ENCODE measurements at regions not wholly inside any gene's neighbourhood (a gene's known extent, or its start where the extent isn't known, plus 50 kb on each side); places are given as distances from the start of the nearest gene placed in this dataset.

GRCh38 chr5:67287510-67288268, 91.1 kb upstream of the CD180 start:
- Histone ChIP-seq H3K9me3 (ENCODE audit: control insufficient read depth, low read length) (no peaks in the 10 kb centered on the region), H3K27me3 (replicated peaks; ENCODE audit: control insufficient read depth, insufficient read depth, low read length, poor library complexity, severe bottlenecking) (no peaks in the 10 kb centered on the region), H3K27ac (ENCODE audit: insufficient read depth, low read length, poor library complexity, severe bottlenecking) (no peak overlapping the region), H3K4me3 (ENCODE audit: insufficient read depth, low read depth, low read length, poor library complexity, severe bottlenecking) (no peak overlapping the region), H3K36me3 (ENCODE audit: control insufficient read depth, insufficient read depth, low read length) (no peaks in the 10 kb centered on the region), H3K4me1 (ENCODE audit: control insufficient read depth, insufficient read depth, low read length, poor library complexity, severe bottlenecking) (no peaks in the 10 kb centered on the region)
- DNase-seq = no peak

GRCh38 chr5:67286006-67286405, 89.4 kb upstream of the CD180 start:
- DNase-seq = no peak
- Histone ChIP-seq H3K27me3 (replicated peaks; ENCODE audit: control insufficient read depth, insufficient read depth, low read length, poor library complexity, severe bottlenecking) (no peaks in the 10 kb centered on the region), H3K36me3 (ENCODE audit: control insufficient read depth, insufficient read depth, low read length) (no peaks in the 10 kb centered on the region), H3K4me3 (ENCODE audit: insufficient read depth, low read depth, low read length, poor library complexity, severe bottlenecking) (no peak overlapping the region), H3K27ac (ENCODE audit: insufficient read depth, low read length, poor library complexity, severe bottlenecking) (no peak overlapping the region), H3K9me3 (ENCODE audit: control insufficient read depth, low read length) (no peaks in the 10 kb centered on the region), H3K4me1 (ENCODE audit: control insufficient read depth, insufficient read depth, low read length, poor library complexity, severe bottlenecking) (no peaks in the 10 kb centered on the region)

- Histone ChIP-seq H3K27me3 (replicated peaks; ENCODE audit: control insufficient read depth, insufficient read depth, low read length, poor library complexity, severe bottlenecking) (no peaks in the 10 kb centered on the region), H3K27ac (ENCODE audit: insufficient read depth, low read length, poor library complexity, severe bottlenecking) (no peak overlapping the region), H3K36me3 (ENCODE audit: control insufficient read depth, insufficient read depth, low read length) (no peaks in the 10 kb centered on the region), H3K4me1 (ENCODE audit: control insufficient read depth, insufficient read depth, low read length, poor library complexity, severe bottlenecking) (no peaks in the 10 kb centered on the region), H3K9me3 (ENCODE audit: control insufficient read depth, low read length) (no peaks in the 10 kb centered on the region), H3K4me3 (ENCODE audit: insufficient read depth, low read depth, low read length, poor library complexity, severe bottlenecking) (no peak overlapping the region)
- DNase-seq = no peak
Measured at GRCh38 chr5:67283988-67284487, 87.4 kb upstream of the CD180 start.

- H3K9me3 ChIP-seq (ENCODE audit: control insufficient read depth, low read length) = no peaks in the 10 kb centered on the region
- H3K27ac ChIP-seq (ENCODE audit: insufficient read depth, low read length, poor library complexity, severe bottlenecking) = no peak overlapping the region
- no peaks in the 10 kb centered on the region for H3K36me3 ChIP-seq (ENCODE audit: control insufficient read depth, insufficient read depth, low read length)
- H3K4me3 ChIP-seq (ENCODE audit: insufficient read depth, low read depth, low read length, poor library complexity, severe bottlenecking) = no peak overlapping the region
- H3K4me1 ChIP-seq (ENCODE audit: control insufficient read depth, insufficient read depth, low read length, poor library complexity, severe bottlenecking) = no peaks in the 10 kb centered on the region
- no peak for DNase-seq
- no peaks in the 10 kb centered on the region for H3K27me3 ChIP-seq (replicated peaks; ENCODE audit: control insufficient read depth, insufficient read depth, low read length, poor library complexity, severe bottlenecking)
Measured at GRCh38 chr5:67283275-67283987, 86.8 kb upstream of the CD180 start.

- Histone ChIP-seq H3K27ac (ENCODE audit: insufficient read depth, low read length, poor library complexity, severe bottlenecking) (no peak overlapping the region), H3K27me3 (replicated peaks; ENCODE audit: control insufficient read depth, insufficient read depth, low read length, poor library complexity, severe bottlenecking) (no peaks in the 10 kb centered on the region), H3K36me3 (ENCODE audit: control insufficient read depth, insufficient read depth, low read length) (no peaks in the 10 kb centered on the region), H3K9me3 (ENCODE audit: control insufficient read depth, low read length) (no peaks in the 10 kb centered on the region), H3K4me3 (ENCODE audit: insufficient read depth, low read depth, low read length, poor library complexity, severe bottlenecking) (no peak overlapping the region), H3K4me1 (ENCODE audit: control insufficient read depth, insufficient read depth, low read length, poor library complexity, severe bottlenecking) (no peaks in the 10 kb centered on the region)
- no peak for DNase-seq
Measured at GRCh38 chr5:67281874-67282273, 85.3 kb upstream of the CD180 start.

GRCh38 chr5:67273689-67274356, 77.2 kb upstream of the CD180 start:
- Histone ChIP-seq H3K36me3 (ENCODE audit: control insufficient read depth, insufficient read depth, low read length) (no peaks in the 10 kb centered on the region), H3K9me3 (ENCODE audit: control insufficient read depth, low read length) (no peaks in the 10 kb centered on the region), H3K4me3 (ENCODE audit: insufficient read depth, low read depth, low read length, poor library complexity, severe bottlenecking) (no peak overlapping the region), H3K4me1 (ENCODE audit: control insufficient read depth, insufficient read depth, low read length, poor library complexity, severe bottlenecking) (no peaks in the 10 kb centered on the region), H3K27ac (ENCODE audit: insufficient read depth, low read length, poor library complexity, severe bottlenecking) (no peak overlapping the region), H3K27me3 (replicated peaks; ENCODE audit: control insufficient read depth, insufficient read depth, low read length, poor library complexity, severe bottlenecking) (no peaks in the 10 kb centered on the region)
- no peak for DNase-seq

- Histone ChIP-seq H3K36me3 (ENCODE audit: control insufficient read depth, insufficient read depth, low read length) (no peaks in the 10 kb centered on the region), H3K27me3 (replicated peaks; ENCODE audit: control insufficient read depth, insufficient read depth, low read length, poor library complexity, severe bottlenecking) (no peaks in the 10 kb centered on the region), H3K9me3 (ENCODE audit: control insufficient read depth, low read length) (no peaks in the 10 kb centered on the region), H3K27ac (ENCODE audit: insufficient read depth, low read length, poor library complexity, severe bottlenecking) (no peak overlapping the region), H3K4me3 (ENCODE audit: insufficient read depth, low read depth, low read length, poor library complexity, severe bottlenecking) (no peak overlapping the region), H3K4me1 (ENCODE audit: control insufficient read depth, insufficient read depth, low read length, poor library complexity, severe bottlenecking) (no peaks in the 10 kb centered on the region)
- DNase-seq = no peak
Measured at GRCh38 chr5:67272453-67273130, 76.0 kb upstream of the CD180 start.

- Histone ChIP-seq H3K27me3 (replicated peaks; ENCODE audit: control insufficient read depth, insufficient read depth, low read length, poor library complexity, severe bottlenecking) (no peaks in the 10 kb centered on the region), H3K4me1 (ENCODE audit: control insufficient read depth, insufficient read depth, low read length, poor library complexity, severe bottlenecking) (no peaks in the 10 kb centered on the region), H3K36me3 (ENCODE audit: control insufficient read depth, insufficient read depth, low read length) (no peaks in the 10 kb centered on the region), H3K9me3 (ENCODE audit: control insufficient read depth, low read length) (no peaks in the 10 kb centered on the region), H3K4me3 (ENCODE audit: insufficient read depth, low read depth, low read length, poor library complexity, severe bottlenecking) (no peak overlapping the region), H3K27ac (ENCODE audit: insufficient read depth, low read length, poor library complexity, severe bottlenecking) (no peak overlapping the region)
- DNase-seq = no peak
Measured at GRCh38 chr5:67268231-67269021, 71.8 kb upstream of the CD180 start.

GRCh38 chr5:67267512-67268216, 71.1 kb upstream of the CD180 start:
- no peak for DNase-seq
- H3K36me3 ChIP-seq (ENCODE audit: control insufficient read depth, insufficient read depth, low read length) = no peaks in the 10 kb centered on the region
- H3K4me1 ChIP-seq (ENCODE audit: control insufficient read depth, insufficient read depth, low read length, poor library complexity, severe bottlenecking) = no peaks in the 10 kb centered on the region
- no peaks in the 10 kb centered on the region for H3K27me3 ChIP-seq (replicated peaks; ENCODE audit: control insufficient read depth, insufficient read depth, low read length, poor library complexity, severe bottlenecking)
- no peak overlapping the region for H3K4me3 ChIP-seq (ENCODE audit: insufficient read depth, low read depth, low read length, poor library complexity, severe bottlenecking)
- H3K9me3 ChIP-seq (ENCODE audit: control insufficient read depth, low read length) = no peaks in the 10 kb centered on the region
- H3K27ac ChIP-seq (ENCODE audit: insufficient read depth, low read length, poor library complexity, severe bottlenecking) = no peak overlapping the region

All from effector memory CD4-positive, alpha-beta T cell (primary cell).